ENCODE measurements at regions not wholly inside any gene's neighbourhood (a gene's known extent, or its start where the extent isn't known, plus 50 kb on each side); places are given as distances from the start of the nearest gene placed in this dataset.

GRCh38 chr2:149657401-149658040 lies 69.9 kb upstream of the MMADHC start (continued):
- no peak for TF ChIP-seq ZNF407 (IDR thresholded peaks at IDR 0.05; ENCODE audit: low read depth)
- TF ChIP-seq ATF4 (CRISPR knock-in tag; IDR thresholded peaks at IDR 0.05): no peak
- no peak for TF ChIP-seq ZNF121 (CRISPR knock-in tag; conservative IDR thresholded peaks at IDR 0.05)
- no peak for TF ChIP-seq LCOR (CRISPR knock-in tag; IDR thresholded peaks at IDR 0.05)
- no peak for TF ChIP-seq COPS2 (conservative IDR thresholded peaks at IDR 0.05)
- no peak for TF ChIP-seq ZNF134 (CRISPR knock-in tag; conservative IDR thresholded peaks at IDR 0.05)

Data from K562 (cell line).